ENCODE measurements at regions not wholly inside any gene's neighbourhood (a gene's known extent, or its start where the extent isn't known, plus 50 kb on each side); places are given as distances from the start of the nearest gene placed in this dataset.

DNA sequence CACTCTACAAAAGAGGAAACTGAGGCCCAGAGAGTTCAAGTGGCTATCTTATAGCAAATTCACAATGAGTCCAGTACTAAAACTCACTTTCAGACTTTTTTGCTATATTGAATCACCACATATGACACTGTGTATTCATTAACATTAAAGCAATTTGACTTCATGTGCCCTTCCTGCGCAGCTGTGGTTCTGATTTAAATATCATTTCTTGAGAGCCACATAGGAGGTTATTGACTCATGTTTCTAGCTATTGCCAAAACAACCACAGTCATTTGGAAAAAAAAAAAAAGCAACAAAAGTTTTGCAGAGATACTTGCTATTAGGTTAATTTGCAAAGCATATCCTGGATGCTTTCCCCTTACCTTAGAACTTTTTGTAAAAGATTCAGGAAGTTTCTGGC lies 341.2 kb downstream of the PIK3C3 start:
- DNase-seq (ENCODE audit: low read depth) = no peak
- H3K4me3 ChIP-seq (ENCODE audit: low read depth, low read length) = no peak overlapping the region
- no peaks in the 10 kb centered on the region for H3K36me3 ChIP-seq (ENCODE audit: control insufficient read depth, insufficient read depth, low read length)
- TF ChIP-seq, protein P1, sequence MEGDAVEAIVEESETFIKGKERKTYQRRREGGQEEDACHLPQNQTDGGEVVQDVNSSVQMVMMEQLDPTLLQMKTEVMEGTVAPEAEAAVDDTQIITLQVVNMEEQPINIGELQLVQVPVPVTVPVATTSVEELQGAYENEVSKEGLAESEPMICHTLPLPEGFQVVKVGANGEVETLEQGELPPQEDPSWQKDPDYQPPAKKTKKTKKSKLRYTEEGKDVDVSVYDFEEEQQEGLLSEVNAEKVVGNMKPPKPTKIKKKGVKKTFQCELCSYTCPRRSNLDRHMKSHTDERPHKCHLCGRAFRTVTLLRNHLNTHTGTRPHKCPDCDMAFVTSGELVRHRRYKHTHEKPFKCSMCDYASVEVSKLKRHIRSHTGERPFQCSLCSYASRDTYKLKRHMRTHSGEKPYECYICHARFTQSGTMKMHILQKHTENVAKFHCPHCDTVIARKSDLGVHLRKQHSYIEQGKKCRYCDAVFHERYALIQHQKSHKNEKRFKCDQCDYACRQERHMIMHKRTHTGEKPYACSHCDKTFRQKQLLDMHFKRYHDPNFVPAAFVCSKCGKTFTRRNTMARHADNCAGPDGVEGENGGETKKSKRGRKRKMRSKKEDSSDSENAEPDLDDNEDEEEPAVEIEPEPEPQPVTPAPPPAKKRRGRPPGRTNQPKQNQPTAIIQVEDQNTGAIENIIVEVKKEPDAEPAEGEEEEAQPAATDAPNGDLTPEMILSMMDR (IDR thresholded peaks at IDR 0.05; ENCODE audit: insufficient read depth, low read depth, low read length) = no peak
- H3K27me3 ChIP-seq (ENCODE audit: control insufficient read depth, insufficient read depth, low read length) = no peaks in the 10 kb centered on the region
- CTCF ChIA-PET = interaction anchor here (1.3 kb wide), 1 partner anchor 243 kb away, joined by 4 read pairs; no protein-coding TSS in a partner anchor
- POLR2A ChIA-PET = no interaction called here

DNA sequence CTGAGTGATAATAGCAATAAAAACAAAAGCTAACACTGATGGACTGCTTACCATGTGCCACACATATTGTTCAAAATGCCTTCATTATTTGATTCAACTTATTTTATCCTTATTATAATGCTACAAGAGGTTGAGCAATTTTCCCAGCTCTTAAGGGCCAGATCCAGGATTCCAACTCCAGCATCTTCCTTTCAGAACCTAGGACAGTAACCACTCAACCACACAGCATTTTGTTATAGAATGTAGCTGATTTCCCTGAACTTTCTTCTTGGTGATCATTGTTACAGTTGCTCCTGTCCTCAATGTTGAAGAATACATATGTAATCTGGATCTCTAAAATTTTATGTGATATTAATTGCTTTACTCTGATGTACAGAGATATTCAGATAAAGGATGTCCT lies 341.7 kb downstream of the PIK3C3 start:
- ChIA-PET POLR2A (no interaction called here), CTCF (interaction anchor here (1.3 kb wide), 1 partner anchor 244 kb away, joined by 4 read pairs; no protein-coding TSS in a partner anchor)
- Histone ChIP-seq H3K4me3 (ENCODE audit: low read depth, low read length) (no peak overlapping the region), H3K27me3 (ENCODE audit: control insufficient read depth, insufficient read depth, low read length) (no peaks in the 10 kb centered on the region), H3K36me3 (ENCODE audit: control insufficient read depth, insufficient read depth, low read length) (no peaks in the 10 kb centered on the region)
- no peak for DNase-seq (ENCODE audit: low read depth)
- TF ChIP-seq, protein P1 (IDR thresholded peaks at IDR 0.05; ENCODE audit: insufficient read depth, low read depth, low read length) = no peak

DNA sequence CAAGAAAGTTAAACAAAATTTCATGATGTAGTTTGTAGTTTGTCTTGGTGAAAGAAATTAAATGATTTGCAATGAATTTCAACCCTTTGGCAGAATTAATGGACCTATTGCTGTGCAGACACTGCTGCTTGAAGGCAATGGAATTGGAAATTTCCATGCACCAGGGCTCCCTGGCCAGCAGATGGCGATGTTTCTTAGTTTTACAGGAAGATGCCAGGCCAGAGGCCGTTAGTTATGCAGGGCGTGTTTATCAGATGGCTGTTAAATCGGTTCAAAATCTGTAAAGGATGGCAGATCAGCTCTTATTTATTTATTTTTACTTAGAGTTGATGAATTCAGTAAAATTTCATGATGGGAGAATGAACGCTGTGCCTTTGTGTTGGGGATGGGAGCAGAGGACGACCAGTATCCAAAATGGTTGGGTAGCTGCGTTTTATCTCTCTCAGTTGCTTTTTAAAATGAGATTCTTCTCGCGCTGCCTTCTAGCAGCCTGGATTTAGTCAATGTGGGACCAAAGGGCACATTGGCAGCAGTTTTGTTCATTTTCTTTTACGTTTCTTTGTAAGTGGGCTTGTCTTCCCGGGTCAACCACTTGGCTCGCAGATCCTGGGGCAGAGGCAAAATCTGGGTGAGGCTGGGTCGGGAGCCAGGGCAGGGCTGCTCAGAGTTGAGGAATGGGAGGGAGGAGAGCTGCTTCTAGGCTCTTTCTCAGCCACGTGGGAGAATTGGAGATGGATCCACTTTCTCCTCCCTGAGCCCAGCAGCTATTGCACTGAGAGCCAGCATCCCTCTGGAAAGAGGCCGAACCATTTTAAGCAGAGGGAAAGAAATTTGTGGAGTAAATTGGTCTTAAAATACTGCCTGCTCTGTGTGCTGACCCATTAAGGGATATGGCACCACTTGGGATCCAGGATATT lies 344.0 kb downstream of the PIK3C3 start:
- Histone ChIP-seq H3K27me3 (ENCODE audit: control insufficient read depth, insufficient read depth, low read length) (no peaks in the 10 kb centered on the region), H3K4me3 (ENCODE audit: low read depth, low read length) (no peak overlapping the region), H3K36me3 (ENCODE audit: control insufficient read depth, insufficient read depth, low read length) (no peaks in the 10 kb centered on the region)
- TF ChIP-seq, protein P1 (IDR thresholded peaks at IDR 0.05; ENCODE audit: insufficient read depth, low read depth, low read length) = peak; percentile 94
- ChIA-PET CTCF (interaction anchor here (0.7 to 3.7 kb wide), 17 partner anchors 8 to 979 kb away, joined by 3 to 25 read pairs (median 5); partner anchors contain the start of gene SYT4), POLR2A (no interaction called here)
- DNase-seq (ENCODE audit: low read depth) = peak; percentile 8

DNA sequence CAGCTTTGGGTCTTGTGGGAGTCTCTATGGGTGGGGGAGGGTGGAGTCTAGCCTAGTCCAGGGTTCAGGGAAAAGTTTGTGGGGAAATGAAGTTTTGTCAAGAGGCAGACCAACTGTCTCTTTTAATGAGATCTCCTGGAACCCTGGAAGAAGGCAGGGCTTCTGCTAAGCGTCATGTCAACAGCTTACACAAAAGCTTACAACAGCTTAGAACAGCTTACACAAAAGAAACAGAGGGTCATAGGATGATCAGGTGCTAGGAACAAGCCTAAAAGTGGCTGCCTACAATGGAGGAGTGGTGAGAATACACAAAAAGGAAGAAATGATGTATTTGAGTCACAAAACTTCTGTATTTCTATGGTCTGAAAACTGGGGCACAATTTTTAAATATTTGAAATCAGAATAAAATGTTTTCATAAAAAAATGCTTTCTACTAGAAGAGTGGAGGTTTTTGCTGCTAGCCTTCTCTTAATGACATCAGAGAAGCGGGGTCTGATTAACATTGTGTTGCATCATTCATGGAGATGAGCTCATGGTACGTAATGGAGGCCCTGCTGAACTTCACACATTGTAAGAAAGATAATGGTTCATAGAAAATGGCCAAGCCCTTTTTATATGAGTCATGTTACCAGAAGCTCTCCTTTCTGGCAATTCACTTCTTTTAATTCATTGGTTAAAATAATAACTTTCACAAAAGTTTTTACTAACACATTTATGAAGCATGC lies 351.0 kb downstream of the PIK3C3 start:
- no peak for DNase-seq (ENCODE audit: low read depth)
- Histone ChIP-seq H3K36me3 (ENCODE audit: control insufficient read depth, insufficient read depth, low read length) (no peaks in the 10 kb centered on the region), H3K4me3 (ENCODE audit: low read depth, low read length) (no peak overlapping the region), H3K27me3 (ENCODE audit: control insufficient read depth, insufficient read depth, low read length) (no peaks in the 10 kb centered on the region)
- POLR2A ChIA-PET = no interaction called here
- TF ChIP-seq, protein P1 (IDR thresholded peaks at IDR 0.05; ENCODE audit: insufficient read depth, low read depth, low read length) = no peak
- CTCF ChIA-PET = interaction anchor here (1.0 kb wide), 1 partner anchor 965 kb away, joined by 3 read pairs; no protein-coding TSS in a partner anchor

DNA sequence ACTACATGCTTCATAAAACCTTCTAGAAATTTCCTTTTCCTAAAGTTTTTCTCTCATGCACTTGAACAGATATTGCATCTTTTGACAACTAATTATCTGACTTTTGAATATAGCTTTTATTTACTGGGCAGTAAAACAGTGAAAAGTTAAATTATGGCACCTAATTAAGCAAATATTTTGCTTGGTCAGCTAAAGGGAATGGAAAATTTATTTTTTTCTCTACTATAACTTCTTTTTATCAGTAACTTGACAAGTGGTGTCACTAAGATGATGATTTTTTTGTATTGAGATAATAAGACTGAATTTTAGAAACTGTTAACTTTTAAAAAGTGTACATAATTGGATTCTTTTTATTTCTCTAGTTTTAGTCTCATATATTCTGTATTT lies 351.6 kb downstream of the PIK3C3 start:
- ChIA-PET POLR2A (no interaction called here), CTCF (interaction anchor here (0.6 kb wide), 1 partner anchor 8 kb away, joined by 3 read pairs; no protein-coding TSS in a partner anchor)
- no peak for DNase-seq (ENCODE audit: low read depth)
- Histone ChIP-seq H3K36me3 (ENCODE audit: control insufficient read depth, insufficient read depth, low read length) (no peaks in the 10 kb centered on the region), H3K27me3 (ENCODE audit: control insufficient read depth, insufficient read depth, low read length) (no peaks in the 10 kb centered on the region), H3K4me3 (ENCODE audit: low read depth, low read length) (no peak overlapping the region)
- TF ChIP-seq, protein P1 (IDR thresholded peaks at IDR 0.05; ENCODE audit: insufficient read depth, low read depth, low read length) = no peak
